IMR-90 (cell line): ENCODE measurements at regions not wholly inside any gene's neighbourhood (a gene's known extent, or its start where the extent isn't known, plus 50 kb on each side); places are given as distances from the start of the nearest gene placed in this dataset.

Experiments
- ATAC-seq: fragments of 200-7000 bp; cut with Tn5 transposase; 2 replicates; pipeline ENCODE4 v1.9.1; 2020; ENCODE audit warnings: low read depth, mild to moderate bottlenecking, moderate library complexity
- BruUV-seq: library from RNA; stranded (reverse); fragments of 400-500 nt; replicated peaks from 2 replicates; lab custom pipeline; 2021; lab: Mats Ljungman, UMichigan
- CTCF ChIA-PET: fragments of 300-600 bp; formaldehyde crosslinking; extraction: SDS; loops from one replicate; lab custom pipeline; 2021; ENCODE audit warnings: antibody characterized with exemption; lab: Yijun Ruan, JAX
- POLR2A ChIA-PET: fragments of 300-600 bp; sonication (Branson Sonifier 250); formaldehyde crosslinking; loops from one replicate; lab custom pipeline; 2022; ENCODE audit warnings: antibody characterized with exemption; ENCODE audit not compliant: unreplicated experiment; lab: Charles Lee
- DNase-seq: peaks from one replicate; pipeline ENCODE4 v3.0.0; 2013
- H2AFZ ChIP-seq: replicated peaks from 2 replicates; pipeline ENCODE3; 2013; ENCODE audit warnings: low read length, mild to moderate bottlenecking; ENCODE audit not compliant: poor library complexity
- H2AK5ac ChIP-seq: 2 replicates; pipeline ENCODE4 v1.6.1; 2013; ENCODE audit warnings: low read depth, low read length, inconsistent platforms
- H2AK9ac ChIP-seq: replicated peaks from 2 replicates; pipeline ENCODE3; 2013; ENCODE audit warnings: mild to moderate bottlenecking, low read depth, low read length, moderate library complexity; ENCODE audit not compliant: poor library complexity
- H2BK120ac ChIP-seq: 2 replicates; pipeline ENCODE4 v1.6.1; 2013; ENCODE audit warnings: low read depth, low read length, inconsistent platforms
- H2BK15ac ChIP-seq: 3 replicates; pipeline ENCODE4 v1.6.1; 2013; ENCODE audit warnings: low read depth, low read length, inconsistent platforms
- H2BK20ac ChIP-seq: 2 replicates; pipeline ENCODE4 v1.6.1; 2013; ENCODE audit warnings: low read depth, mild to moderate bottlenecking, inconsistent platforms, low read length, moderate library complexity
- H2BK5ac ChIP-seq: 2 replicates; pipeline ENCODE4 v1.6.1; 2013; ENCODE audit warnings: mild to moderate bottlenecking, low read depth, low read length, inconsistent platforms; ENCODE audit not compliant: poor library complexity, severe bottlenecking
- H3K14ac ChIP-seq: replicated peaks from 2 replicates; pipeline ENCODE4 v1.6.1; 2013; ENCODE audit warnings: low read depth, low read length, inconsistent platforms
- H3K18ac ChIP-seq: 2 replicates; pipeline ENCODE4 v1.6.1; 2013; ENCODE audit warnings: low read depth, low read length, control low read depth
- H3K23ac ChIP-seq: 2 replicates; pipeline ENCODE4 v1.6.1; 2013; ENCODE audit warnings: low read depth, low read length, inconsistent platforms
- H3K27ac ChIP-seq: 2 replicates; pipeline ENCODE4 v1.5.1; 2013; ENCODE audit warnings: mild to moderate bottlenecking, control low read depth, low read length; ENCODE audit not compliant: insufficient read depth
- H3K27me3 ChIP-seq: 2 replicates; pipeline ENCODE4 v1.6.1; 2013; ENCODE audit warnings: low read length; ENCODE audit not compliant: control insufficient read depth, insufficient read depth
- H3K36me3 ChIP-seq: 2 replicates; pipeline ENCODE4 v1.6.1; 2013; ENCODE audit warnings: low read length, mixed read lengths; ENCODE audit not compliant: control insufficient read depth, insufficient read depth
- H3K4ac ChIP-seq: 2 replicates; pipeline ENCODE4 v1.6.1; 2013; ENCODE audit warnings: low read depth, low read length, inconsistent platforms
- H3K4me1 ChIP-seq: 2 replicates; pipeline ENCODE4 v1.6.1; 2013; ENCODE audit warnings: low read length, mixed read lengths; ENCODE audit not compliant: control insufficient read depth, insufficient read depth
- H3K4me2 ChIP-seq: 2 replicates; pipeline ENCODE4 v1.6.1; 2013; ENCODE audit warnings: low read depth, mild to moderate bottlenecking, control low read depth, low read length, moderate library complexity
- H3K4me3 ChIP-seq: 2 replicates; pipeline ENCODE4 v1.5.1; 2013; ENCODE audit warnings: low read depth, mild to moderate bottlenecking, control low read depth, low read length, moderate library complexity; ENCODE audit not compliant: insufficient read depth
- H3K56ac ChIP-seq: 2 replicates; pipeline ENCODE4 v1.6.1; 2013; ENCODE audit warnings: low read length, inconsistent platforms; ENCODE audit not compliant: insufficient read depth; ENCODE audit errors: extremely low read depth
- H3K79me1 ChIP-seq, 2 experiments: 2 replicates each; pipeline ENCODE4 v1.6.1; 2013; ENCODE audit warnings: low read length in 2 of 2, inconsistent platforms in 1 of 2, low read depth in 1 of 2
- H3K9ac ChIP-seq: 2 replicates; pipeline ENCODE4 v1.6.1; 2013; ENCODE audit warnings: low read depth, low read length, control low read depth
- H3K9me1 ChIP-seq: 2 replicates; pipeline ENCODE4 v1.6.1; 2013; ENCODE audit warnings: low read length, inconsistent platforms; ENCODE audit not compliant: insufficient read depth
- H3K9me3 ChIP-seq: 2 replicates; pipeline ENCODE4 v1.6.1; 2013; ENCODE audit warnings: low read length; ENCODE audit not compliant: control insufficient read depth, insufficient read depth
- H4K20me1 ChIP-seq: 2 replicates; pipeline ENCODE4 v1.6.1; 2013; ENCODE audit warnings: low read length, inconsistent platforms; ENCODE audit not compliant: insufficient read depth
- H4K5ac ChIP-seq: 2 replicates; pipeline ENCODE4 v1.6.1; 2013; ENCODE audit warnings: mild to moderate bottlenecking, low read depth, low read length, control low read depth
- H4K8ac ChIP-seq, 2 experiments: 2 replicates each; pipeline ENCODE4 v1.6.1; 2013; ENCODE audit warnings: low read depth in 2 of 2, low read length in 2 of 2, control low read depth in 1 of 2, inconsistent platforms in 1 of 2
- H4K91ac ChIP-seq: 2 replicates; pipeline ENCODE4 v1.6.1; 2013; ENCODE audit warnings: low read depth, low read length, inconsistent platforms; ENCODE audit not compliant: insufficient read depth
- BHLHE40 ChIP-seq: fragments of 150-350 bp; IDR thresholded peaks from 2 replicates; pipeline ENCODE4 v1.6.1; 2016; ENCODE audit warnings: mild to moderate bottlenecking, low read depth, low read length
- CEBPB ChIP-seq: IDR thresholded peaks from 2 replicates; pipeline ENCODE4 v1.6.1; 2012; ENCODE audit warnings: low read depth, low read length, improper control_type of control experiment
- CHD1 ChIP-seq: IDR thresholded peaks from 2 replicates; pipeline ENCODE4 v1.6.1; 2012; ENCODE audit warnings: low read depth, low read length, improper control_type of control experiment
- CTCF ChIP-seq: conservative IDR thresholded peaks from 2 replicates; pipeline ENCODE4 v1.5.1; 2012; ENCODE audit warnings: mild to moderate bottlenecking, low read depth, low read length, improper control_type of control experiment
- ELK1 ChIP-seq: fragments of 150-350 bp; IDR thresholded peaks from 2 replicates; pipeline ENCODE4 v1.6.1; 2016; ENCODE audit warnings: low read depth, mild to moderate bottlenecking, low read length, moderate library complexity, borderline replicate concordance
- FOS ChIP-seq: fragments of 150-350 bp; IDR thresholded peaks from 2 replicates; pipeline ENCODE4 v1.6.1; 2016; ENCODE audit warnings: low read depth, low read length
- MAZ ChIP-seq: IDR thresholded peaks from 2 replicates; pipeline ENCODE4 v1.6.1; 2012; ENCODE audit warnings: low read depth, mild to moderate bottlenecking, low read length, improper control_type of control experiment, moderate library complexity, borderline replicate concordance
- NFE2L2 ChIP-seq: fragments of 150-350 bp; IDR thresholded peaks from 2 replicates; pipeline ENCODE4 v1.6.1; 2016; ENCODE audit warnings: low read depth, mild to moderate bottlenecking, low read length
- POLR2A ChIP-seq: IDR thresholded peaks from 2 replicates; pipeline ENCODE4 v1.6.1; 2012; ENCODE audit warnings: mild to moderate bottlenecking, low read depth, low read length
- RAD21 ChIP-seq: IDR thresholded peaks from 2 replicates; pipeline ENCODE4 v1.6.1; 2012; ENCODE audit warnings: low read length, improper control_type of control experiment
- RCOR1 ChIP-seq: IDR thresholded peaks from 2 replicates; pipeline ENCODE4 v1.6.1; 2012; ENCODE audit warnings: mild to moderate bottlenecking, low read length, improper control_type of control experiment; ENCODE audit not compliant: insufficient replicate concordance
- RFX5 ChIP-seq: IDR thresholded peaks from 2 replicates; pipeline ENCODE4 v1.8.0; 2012; ENCODE audit warnings: low read depth, mild to moderate bottlenecking, low read length, moderate library complexity
- SMC3 ChIP-seq: fragments of 150-350 bp; IDR thresholded peaks from 2 replicates; pipeline ENCODE4 v1.6.1; 2016; ENCODE audit warnings: low read depth, mild to moderate bottlenecking, antibody characterized with exemption, low read length, moderate library complexity
- USF2 ChIP-seq: fragments of 150-350 bp; IDR thresholded peaks from 2 replicates; pipeline ENCODE4 v1.6.1; 2017; ENCODE audit warnings: mild to moderate bottlenecking, antibody characterized with exemption, low read length, low read depth
- WGBS, 2 experiments: methylation state at CpG; one replicate each; pipeline versions ENCODE4 v1.1.5 to v1.1.7; 2013; ENCODE audit warnings: missing lambda C conversion rate in 2 of 2; ENCODE audit not compliant: insufficient read length in 1 of 2; ENCODE audit errors: extremely low coverage in 2 of 2; 5-methylcytosine and 5-hydroxymethylcytosine counted together
- dilution Hi-C: fragments of 300-500 bp; cut with HindIII; formaldehyde crosslinking; loops from one replicate; pipeline ENCODE4 v1.14.3; 2018; ENCODE audit warnings: low sequenced_read_pairs; ENCODE audit not compliant: unreplicated experiment
- in situ Hi-C: fragments of 300-500 bp; cut with MboI; formaldehyde crosslinking; loops from 3 replicates; pipeline ENCODE4 v1.14.3; 2019; ENCODE audit warnings: low sequenced_read_pairs, inconsistent platforms, mixed read lengths
- intact Hi-C: fragments of 100-400 bp; cut with micrococcal nuclease; formaldehyde crosslinking; loops from 2 replicates; pipeline ENCODE4 v1.10.0; 2022

GRCh38 chr12:67735868-67736267 lies 87.3 kb downstream of the DYRK2 start:
- Histone ChIP-seq H2AK5ac (no peak overlapping the region), H3K4me2 (no peak overlapping the region), H3K27me3 (no peaks in the 10 kb centered on the region), H3K79me1 (no peaks in the 10 kb centered on the region), H2BK120ac (no peak overlapping the region), H2AK9ac (no peak overlapping the region), H3K4me3 (no peak overlapping the region), H3K18ac (no peak overlapping the region), H2BK15ac (no peak overlapping the region), H4K5ac (no peak overlapping the region), H3K27ac (no peak overlapping the region), H3K9me1 (no peaks in the 10 kb centered on the region), H4K91ac (no peak overlapping the region), H4K8ac (no peak overlapping the region), H3K9ac (no peak overlapping the region), H3K23ac (no peak overlapping the region), H3K36me3 (no peaks in the 10 kb centered on the region), H2AFZ (no peak overlapping the region), H3K14ac (no peak overlapping the region), H3K9me3 (no peaks in the 10 kb centered on the region), H3K4me1 (no peaks in the 10 kb centered on the region; the same call in 1 of the 2 replicates), H4K20me1 (no peaks in the 10 kb centered on the region), H3K56ac (no peak overlapping the region), H2BK5ac (no peak overlapping the region), H3K4ac (no peak overlapping the region), H2BK20ac (no peak overlapping the region)
- ATAC-seq = no peak
- dilution Hi-C loops = no loop called here
- in situ Hi-C loops = no loop called here
- POLR2A ChIA-PET = no interaction called here
- TF ChIP-seq CHD1 (no peak), SMC3 (no peak), ELK1 (no peak), USF2 (no peak), BHLHE40 (no peak), RCOR1 (no peak), RFX5 (no peak), RAD21 (no peak), POLR2A (no peak), CTCF (no peak), CEBPB (no peak), FOS (no peak), MAZ (no peak), NFE2L2 (no peak)
- WGBS, 2 experiments = 0% methylated on average over 1 of the region's 4 CpGs; no CpG with 5 or more reads in 1 of the 2 experiments
- intact Hi-C loops = no loop called here
- CTCF ChIA-PET = no interaction called here
- no TSS peak for BruUV-seq
- no peak for DNase-seq
